HEK293 (cell line): ENCODE measurements at regions not wholly inside any gene's neighbourhood (a gene's known extent, or its start where the extent isn't known, plus 50 kb on each side); places are given as distances from the start of the nearest gene placed in this dataset.

ENCODE experiments used
- CTCF ChIA-PET: fragments of 350-600 bp; formaldehyde crosslinking; extraction: SDS; loops from one replicate; lab custom pipeline; 2021; ENCODE audit warnings: antibody characterized with exemption; lab: Yijun Ruan, JAX
- POLR2A ChIA-PET: fragments of 300-600 bp; formaldehyde crosslinking; extraction: SDS; loops from one replicate; lab custom pipeline; 2020; ENCODE audit warnings: antibody characterized with exemption, inconsistent platforms; lab: Yijun Ruan, JAX
- H3K27ac ChIP-seq: fragments of 200-500 bp; sonication (Bioruptor generic); 2 replicates; pipeline ENCODE4 v1.5.1; 2014; ENCODE audit warnings: low read depth, low read length, control low read depth, inconsistent platforms; ENCODE audit errors: extremely low read depth
- H3K36me3 ChIP-seq, 2 experiments: fragments of 200-500 bp in 1 of 2; sonication (Bioruptor generic) in 1 of 2; 1 replicate in 1 of 2; 2 replicates in 1 of 2; pipeline ENCODE4 v1.5.1; 2014 to 2017; ENCODE audit warnings: inconsistent platforms in 2 of 2, low read length in 2 of 2; ENCODE audit not compliant: control insufficient read depth in 2 of 2, insufficient read depth in 1 of 2
- H3K4me1 ChIP-seq: fragments of 200-500 bp; sonication (Bioruptor generic); 2 replicates; pipeline ENCODE4 v1.5.1; 2014; ENCODE audit warnings: mild to moderate bottlenecking, low read length, inconsistent platforms; ENCODE audit not compliant: control insufficient read depth, insufficient read depth
- H3K4me3 ChIP-seq: 2 replicates; pipeline ENCODE4 v1.5.1; 2011; ENCODE audit warnings: low read depth, mild to moderate bottlenecking, control low read depth, low read length, moderate library complexity
- H3K9me3 ChIP-seq: fragments of 200-500 bp; sonication (Bioruptor generic); 2 replicates; pipeline ENCODE4 v1.5.1; 2014; ENCODE audit warnings: low read depth, low read length, inconsistent platforms; ENCODE audit not compliant: control insufficient read depth, insufficient read depth
- CTCF ChIP-seq: fragments of 450-650 bp; formaldehyde crosslinking; IDR thresholded peaks from 2 replicates; pipeline ENCODE4 v1.5.1; 2016; ENCODE audit warnings: missing biosample characterization, missing genetic modification characterization
- PRDM10 ChIP-seq: fragments of 450-650 bp; formaldehyde crosslinking; IDR thresholded peaks from 2 replicates; pipeline ENCODE4 v1.5.1; 2016; ENCODE audit warnings: missing biosample characterization, missing genetic modification characterization
- SCRT2 ChIP-seq: fragments of 450-650 bp; formaldehyde crosslinking; IDR thresholded peaks from 2 replicates; pipeline ENCODE4 v1.5.1; 2016; ENCODE audit warnings: missing biosample characterization, missing genetic modification characterization
- TCF7L2 ChIP-seq: IDR thresholded peaks from 2 replicates; pipeline ENCODE4 v1.6.1; 2011; ENCODE audit warnings: low read depth, mild to moderate bottlenecking, inconsistent platforms, low read length, moderate library complexity, borderline replicate concordance
- ZBTB11 ChIP-seq: fragments of 450-650 bp; formaldehyde crosslinking; conservative IDR thresholded peaks from 2 replicates; pipeline ENCODE4 v1.5.1; 2016; ENCODE audit warnings: low read depth, missing biosample characterization, missing genetic modification characterization
- ZFHX2 ChIP-seq: fragments of 450-650 bp; formaldehyde crosslinking; conservative IDR thresholded peaks from 2 replicates; pipeline ENCODE4 v1.5.1; 2016; ENCODE audit warnings: missing biosample characterization, missing genetic modification characterization
- ZNF121 ChIP-seq: fragments of 450-650 bp; formaldehyde crosslinking; IDR thresholded peaks from 2 replicates; pipeline ENCODE4 v1.5.1; 2016; ENCODE audit warnings: missing biosample characterization, missing genetic modification characterization
- ZNF133 ChIP-seq: fragments of 450-650 bp; formaldehyde crosslinking; IDR thresholded peaks from 2 replicates; pipeline ENCODE4 v1.5.1; 2016; ENCODE audit warnings: missing biosample characterization, missing genetic modification characterization
- ZNF19 ChIP-seq: fragments of 450-650 bp; formaldehyde crosslinking; IDR thresholded peaks from 2 replicates; pipeline ENCODE4; 2016; ENCODE audit warnings: missing biosample characterization, missing genetic modification characterization, low read depth
- ZNF23 ChIP-seq: fragments of 450-650 bp; formaldehyde crosslinking; IDR thresholded peaks from 2 replicates; pipeline ENCODE4 v1.5.1; 2016; ENCODE audit warnings: missing biosample characterization, missing genetic modification characterization, borderline replicate concordance
- ZNF248 ChIP-seq: fragments of 450-650 bp; formaldehyde crosslinking; IDR thresholded peaks from 2 replicates; pipeline ENCODE4 v1.5.1; 2017; ENCODE audit warnings: missing biosample characterization, missing genetic modification characterization
- ZNF26 ChIP-seq: fragments of 450-650 bp; formaldehyde crosslinking; IDR thresholded peaks from 2 replicates; pipeline ENCODE4 v1.5.1; 2016; ENCODE audit warnings: missing biosample characterization, missing genetic modification characterization
- ZNF280C ChIP-seq: fragments of 450-650 bp; formaldehyde crosslinking; IDR thresholded peaks from 2 replicates; pipeline ENCODE4 v1.5.1; 2016; ENCODE audit warnings: missing biosample characterization, missing genetic modification characterization
- ZNF530 ChIP-seq: fragments of 450-650 bp; formaldehyde crosslinking; IDR thresholded peaks from 2 replicates; pipeline ENCODE4 v1.5.1; 2016; ENCODE audit warnings: low read depth, missing biosample characterization, missing genetic modification characterization
- ZNF624 ChIP-seq: fragments of 450-650 bp; formaldehyde crosslinking; IDR thresholded peaks from 2 replicates; pipeline ENCODE4 v1.5.1; 2017; ENCODE audit warnings: missing biosample characterization, missing genetic modification characterization
- ZNF629 ChIP-seq: fragments of 450-650 bp; formaldehyde crosslinking; IDR thresholded peaks from 2 replicates; pipeline ENCODE4 v1.5.1; 2017; ENCODE audit warnings: missing biosample characterization, missing genetic modification characterization
- ZSCAN5A ChIP-seq: fragments of 450-650 bp; formaldehyde crosslinking; IDR thresholded peaks from 2 replicates; pipeline ENCODE4 v1.5.1; 2016; ENCODE audit warnings: missing biosample characterization, missing genetic modification characterization
- ZXDB ChIP-seq: fragments of 450-650 bp; formaldehyde crosslinking; IDR thresholded peaks from 2 replicates; pipeline ENCODE4 v1.5.1; 2016; ENCODE audit warnings: missing biosample characterization, missing genetic modification characterization

GRCh38 chr1:55348356-55348755 lies 133.2 kb upstream of the USP24 start (continued):
- TF ChIP-seq ZNF624 (no peak), ZFHX2 (tag by site-specific recombination) (no peak), SCRT2 (tag by site-specific recombination) (no peak), ZNF23 (no peak), ZNF133 (no peak), ZBTB11 (no peak), ZNF19 (tag by site-specific recombination) (no peak), ZSCAN5A (no peak)

- no peak overlapping the region for H3K4me3 ChIP-seq
- H3K27ac ChIP-seq, result no peak overlapping the region
- CTCF ChIA-PET, result interaction anchor here (0.7 kb wide), 1 partner anchor 204 kb away, joined by 3 read pairs; no protein-coding TSS in a partner anchor
- H3K9me3 ChIP-seq, result no peaks in the 10 kb centered on the region
- H3K4me1 ChIP-seq, result no peaks in the 10 kb centered on the region
- POLR2A ChIA-PET, result no interaction called here
- H3K36me3 ChIP-seq, result no peaks in the 10 kb centered on the region
- no peak for TF ChIP-seq ZSCAN5A
- TF ChIP-seq PRDM10 (tag by site-specific recombination), result no peak
- no peak for TF ChIP-seq TCF7L2
- no peak for TF ChIP-seq ZNF121 (tag by site-specific recombination)
- no peak for TF ChIP-seq CTCF (tag by site-specific recombination)
- TF ChIP-seq ZNF248 (tag by site-specific recombination), result no peak
- no peak for TF ChIP-seq ZNF26
- no peak for TF ChIP-seq ZNF530 (tag by site-specific recombination)
- TF ChIP-seq ZXDB, result no peak
- no peak for TF ChIP-seq ZNF280C (tag by site-specific recombination)
- no peak for TF ChIP-seq ZNF629 (tag by site-specific recombination)
These were observed 132.7 kb upstream of the USP24 start for GRCh38 chr1:55347866-55348265.
